MM.1S (cell line): ENCODE measurements at regions not wholly inside any gene's neighbourhood (a gene's known extent, or its start where the extent isn't known, plus 50 kb on each side); places are given as distances from the start of the nearest gene placed in this dataset.

Experiments
- DNase-seq: peaks from one replicate; pipeline ENCODE4 v3.0.0-alpha.2; 2015
- H2AFZ ChIP-seq: fragments of 300-600 bp; sonication (generic); 2 replicates; pipeline ENCODE4 v1.6.0; 2016; ENCODE audit warnings: antibody characterized with exemption, low read length
- H3F3A ChIP-seq: fragments of 300-600 bp; sonication (generic); 2 replicates; pipeline ENCODE4 v1.6.1; 2016; ENCODE audit warnings: mild to moderate bottlenecking, antibody characterized with exemption, low read length, moderate library complexity, mixed read lengths; ENCODE audit not compliant: insufficient read depth
- H3K27ac ChIP-seq: fragments of 300-600 bp; sonication (generic); 2 replicates; pipeline ENCODE4 v1.5.1; 2016; ENCODE audit warnings: mild to moderate bottlenecking, low read length
- H3K27me3 ChIP-seq: fragments of 300-600 bp; sonication (generic); replicated peaks from 2 replicates; pipeline ENCODE4 v1.6.0; 2016; ENCODE audit warnings: low read length; ENCODE audit not compliant: insufficient read depth
- H3K36me3 ChIP-seq: fragments of 300-600 bp; sonication (generic); replicated peaks from 2 replicates; pipeline ENCODE4 v1.6.1; 2016; ENCODE audit warnings: mild to moderate bottlenecking, low read length, mixed read lengths; ENCODE audit not compliant: insufficient read depth
- H3K4me1 ChIP-seq: fragments of 300-600 bp; sonication (generic); 2 replicates; pipeline ENCODE4 v1.6.1; 2016; ENCODE audit warnings: low read length, mixed read lengths
- H3K4me2 ChIP-seq: fragments of 300-600 bp; sonication (generic); 2 replicates; pipeline ENCODE4 v1.6.0; 2016; ENCODE audit warnings: low read depth, low read length
- H3K4me3 ChIP-seq: fragments of 300-600 bp; sonication (generic); 2 replicates; pipeline ENCODE4 v1.5.1; 2016; ENCODE audit warnings: low read length, mixed read lengths
- H3K79me2 ChIP-seq: fragments of 300-600 bp; sonication (generic); 2 replicates; pipeline ENCODE4 v1.6.1; 2016; ENCODE audit warnings: mixed run types, low read length, mixed read lengths
- H3K9ac ChIP-seq: fragments of 300-600 bp; sonication (generic); 2 replicates; pipeline ENCODE4 v1.6.1; 2016; ENCODE audit warnings: low read length, mixed read lengths
- H3K9me2 ChIP-seq: fragments of 300-600 bp; sonication (generic); replicated peaks from 2 replicates; pipeline ENCODE4 v1.6.1; 2016; ENCODE audit warnings: mild to moderate bottlenecking, low read length, mixed read lengths; ENCODE audit not compliant: insufficient read depth
- H3K9me3 ChIP-seq: fragments of 300-600 bp; sonication (generic); replicated peaks from 2 replicates; pipeline ENCODE4 v1.6.1; 2016; ENCODE audit warnings: mild to moderate bottlenecking, low read length, mixed read lengths; ENCODE audit not compliant: insufficient read depth
- H4K20me1 ChIP-seq: fragments of 300-600 bp; sonication (generic); 2 replicates; pipeline ENCODE4 v1.6.1; 2016; ENCODE audit warnings: mild to moderate bottlenecking, low read length, moderate library complexity, mixed read lengths; ENCODE audit not compliant: insufficient read depth
- EZH2 ChIP-seq: fragments of 300-600 bp; sonication (generic); optimal IDR thresholded peaks from 2 replicates; pipeline ENCODE3; 2017; ENCODE audit warnings: low read depth, mild to moderate bottlenecking, antibody characterized with exemption, low read length, mixed read lengths
- EZH2phosphoT487 ChIP-seq: fragments of 300-600 bp; sonication (generic); IDR thresholded peaks from 2 replicates; pipeline ENCODE4 v1.6.1; 2018; ENCODE audit warnings: antibody characterized with exemption, low read length
- TF ChIP-seq, protein P1 (sequence below): fragments of 300-600 bp; sonication (generic); IDR thresholded peaks from 2 replicates; pipeline ENCODE4 v1.5.1; 2016; ENCODE audit warnings: antibody characterized with exemption, low read length, mixed read lengths

GRCh38 chr13:109951491-109951890 is 165.1 kb upstream of the IRS2 start:
- DNase-seq = no peak

GRCh38 chr13:109949397-109949796 is 163.0 kb upstream of the IRS2 start:
- Histone ChIP-seq H3K27me3 (no peaks in the 10 kb centered on the region), H3K9me2 (no peaks in the 10 kb centered on the region), H3F3A (no peaks in the 10 kb centered on the region), H3K4me2 (no peak overlapping the region), H3K27ac (no peak overlapping the region), H4K20me1 (no peaks in the 10 kb centered on the region), H2AFZ (no peak overlapping the region), H3K79me2 (no peaks in the 10 kb centered on the region), H3K4me1 (no peaks in the 10 kb centered on the region), H3K9ac (no peak overlapping the region), H3K9me3 (no peaks in the 10 kb centered on the region), H3K4me3 (no peak overlapping the region), H3K36me3 (no peaks in the 10 kb centered on the region)
- TF ChIP-seq EZH2 (no peak), EZH2phosphoT487 (no peak)
- TF ChIP-seq, protein P1, sequence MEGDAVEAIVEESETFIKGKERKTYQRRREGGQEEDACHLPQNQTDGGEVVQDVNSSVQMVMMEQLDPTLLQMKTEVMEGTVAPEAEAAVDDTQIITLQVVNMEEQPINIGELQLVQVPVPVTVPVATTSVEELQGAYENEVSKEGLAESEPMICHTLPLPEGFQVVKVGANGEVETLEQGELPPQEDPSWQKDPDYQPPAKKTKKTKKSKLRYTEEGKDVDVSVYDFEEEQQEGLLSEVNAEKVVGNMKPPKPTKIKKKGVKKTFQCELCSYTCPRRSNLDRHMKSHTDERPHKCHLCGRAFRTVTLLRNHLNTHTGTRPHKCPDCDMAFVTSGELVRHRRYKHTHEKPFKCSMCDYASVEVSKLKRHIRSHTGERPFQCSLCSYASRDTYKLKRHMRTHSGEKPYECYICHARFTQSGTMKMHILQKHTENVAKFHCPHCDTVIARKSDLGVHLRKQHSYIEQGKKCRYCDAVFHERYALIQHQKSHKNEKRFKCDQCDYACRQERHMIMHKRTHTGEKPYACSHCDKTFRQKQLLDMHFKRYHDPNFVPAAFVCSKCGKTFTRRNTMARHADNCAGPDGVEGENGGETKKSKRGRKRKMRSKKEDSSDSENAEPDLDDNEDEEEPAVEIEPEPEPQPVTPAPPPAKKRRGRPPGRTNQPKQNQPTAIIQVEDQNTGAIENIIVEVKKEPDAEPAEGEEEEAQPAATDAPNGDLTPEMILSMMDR = no peak
- DNase-seq = no peak

More at GRCh38 chr13:109951491-109951890, 165.1 kb upstream of the IRS2 start:
- no peak overlapping the region for H3K4me2 ChIP-seq
- no peak overlapping the region for H3K9ac ChIP-seq
- H3K9me2 ChIP-seq = no peaks in the 10 kb centered on the region
- no peaks in the 10 kb centered on the region for H3K36me3 ChIP-seq
- no peaks in the 10 kb centered on the region for H4K20me1 ChIP-seq
- no peaks in the 10 kb centered on the region for H3K9me3 ChIP-seq
- no peak overlapping the region for H2AFZ ChIP-seq
- H3K4me1 ChIP-seq = no peaks in the 10 kb centered on the region
- no peak for TF ChIP-seq EZH2phosphoT487
- TF ChIP-seq, protein P1 = no peak
- TF ChIP-seq EZH2 = no peak
- no peak overlapping the region for H3K27ac ChIP-seq
- no peak overlapping the region for H3K4me3 ChIP-seq
- H3F3A ChIP-seq = no peaks in the 10 kb centered on the region
- no peaks in the 10 kb centered on the region for H3K27me3 ChIP-seq
- no peaks in the 10 kb centered on the region for H3K79me2 ChIP-seq

GRCh38 chr13:109947006-109947405 is 160.6 kb upstream of the IRS2 start:
- no peak overlapping the region for H3K4me3 ChIP-seq
- H3K4me1 ChIP-seq = no peaks in the 10 kb centered on the region
- no peak for DNase-seq
- H4K20me1 ChIP-seq = no peaks in the 10 kb centered on the region
- no peaks in the 10 kb centered on the region for H3K27me3 ChIP-seq
- H3K9me2 ChIP-seq = no peaks in the 10 kb centered on the region
- no peaks in the 10 kb centered on the region for H3F3A ChIP-seq
- H3K36me3 ChIP-seq = no peaks in the 10 kb centered on the region
- no peaks in the 10 kb centered on the region for H3K9me3 ChIP-seq
- no peak overlapping the region for H3K4me2 ChIP-seq
- H3K79me2 ChIP-seq = no peaks in the 10 kb centered on the region
- TF ChIP-seq, protein P1 = no peak
- TF ChIP-seq EZH2 (no peak), EZH2phosphoT487 (no peak)
- H2AFZ ChIP-seq = no peak overlapping the region
- no peak overlapping the region for H3K27ac ChIP-seq
- H3K9ac ChIP-seq = no peak overlapping the region
